Fibroblast of lung (primary cell): ENCODE measurements at regions not wholly inside any gene's neighbourhood (a gene's known extent, or its start where the extent isn't known, plus 50 kb on each side); places are given as distances from the start of the nearest gene placed in this dataset.

Experiments used
- DNase-seq, 2 donors: peaks; one replicate each; pipeline versions ENCODE4 v3.0.0 to v3.0.0-alpha.2; 2010; ENCODE audit warnings: low read depth in 2 of 2
- H2AFZ ChIP-seq: 2 replicates; pipeline ENCODE4 v1.5.1; 2012; ENCODE audit warnings: low read length, control low read depth, inconsistent platforms
- H3K27ac ChIP-seq: 2 replicates; pipeline ENCODE4 v1.5.1; 2011; ENCODE audit warnings: low read length, control low read depth; ENCODE audit not compliant: insufficient read depth
- H3K27me3 ChIP-seq: 2 replicates; pipeline ENCODE4 v1.5.1; 2011; ENCODE audit warnings: mild to moderate bottlenecking, low read length; ENCODE audit not compliant: control insufficient read depth, insufficient read depth
- H3K36me3 ChIP-seq: 2 replicates; pipeline ENCODE4 v1.5.1; 2011; ENCODE audit warnings: low read length; ENCODE audit not compliant: control insufficient read depth, insufficient read depth
- H3K4me1 ChIP-seq: 2 replicates; pipeline ENCODE4 v1.5.1; 2011; ENCODE audit warnings: low read length; ENCODE audit not compliant: control insufficient read depth, insufficient read depth; ENCODE audit errors: extremely low read depth
- H3K4me2 ChIP-seq: 2 replicates; pipeline ENCODE4 v1.5.1; 2011; ENCODE audit warnings: low read length, control low read depth; ENCODE audit not compliant: insufficient read depth; ENCODE audit errors: extremely low read depth
- H3K4me3 ChIP-seq, 4 experiments: fragments of 200-600 bp in 1 of 4; sonication (generic) in 1 of 4; replicated peaks in 1 of 4; 2 replicates each; pipeline ENCODE4 v1.5.1; 2011 to 2016; ENCODE audit warnings: low read length in 4 of 4, low read depth in 3 of 4, mild to moderate bottlenecking in 3 of 4, control low read depth in 2 of 4, inconsistent platforms in 1 of 4, mixed read lengths in 1 of 4; ENCODE audit not compliant: insufficient read depth in 1 of 4; ENCODE audit errors: control extremely low read depth in 1 of 4
- H3K79me2 ChIP-seq: 2 replicates; pipeline ENCODE4 v1.5.1; 2012; ENCODE audit warnings: mild to moderate bottlenecking, low read length, inconsistent platforms; ENCODE audit not compliant: control insufficient read depth, insufficient read depth
- H3K9ac ChIP-seq: 2 replicates; pipeline ENCODE4 v1.5.1; 2011; ENCODE audit warnings: mild to moderate bottlenecking, low read length, control low read depth; ENCODE audit not compliant: insufficient read depth
- H3K9me3 ChIP-seq: 2 replicates; pipeline ENCODE4 v1.5.1; 2012; ENCODE audit warnings: low read depth, low read length; ENCODE audit not compliant: control insufficient read depth, insufficient read depth
- H4K20me1 ChIP-seq: 2 replicates; pipeline ENCODE4 v1.5.1; 2011; ENCODE audit warnings: low read length; ENCODE audit not compliant: control insufficient read depth, insufficient read depth; ENCODE audit errors: extremely low read depth
- CTCF ChIP-seq, 2 donors: IDR thresholded peaks in 1 of 2; conservative IDR thresholded peaks in 1 of 2; 1 replicate in 1 of 2; 2 replicates in 1 of 2; pipeline ENCODE4 v1.5.1; 2011 to 2012; ENCODE audit warnings: low read length in 2 of 2, control low read depth in 1 of 2, inconsistent platforms in 1 of 2, low read depth in 1 of 2, mild to moderate bottlenecking in 1 of 2
- EZH2 ChIP-seq: IDR thresholded peaks from 2 replicates; pipeline ENCODE4 v1.5.1; 2012; ENCODE audit warnings: low read length, control low read depth, mild to moderate bottlenecking; ENCODE audit errors: missing control alignments

DNA sequence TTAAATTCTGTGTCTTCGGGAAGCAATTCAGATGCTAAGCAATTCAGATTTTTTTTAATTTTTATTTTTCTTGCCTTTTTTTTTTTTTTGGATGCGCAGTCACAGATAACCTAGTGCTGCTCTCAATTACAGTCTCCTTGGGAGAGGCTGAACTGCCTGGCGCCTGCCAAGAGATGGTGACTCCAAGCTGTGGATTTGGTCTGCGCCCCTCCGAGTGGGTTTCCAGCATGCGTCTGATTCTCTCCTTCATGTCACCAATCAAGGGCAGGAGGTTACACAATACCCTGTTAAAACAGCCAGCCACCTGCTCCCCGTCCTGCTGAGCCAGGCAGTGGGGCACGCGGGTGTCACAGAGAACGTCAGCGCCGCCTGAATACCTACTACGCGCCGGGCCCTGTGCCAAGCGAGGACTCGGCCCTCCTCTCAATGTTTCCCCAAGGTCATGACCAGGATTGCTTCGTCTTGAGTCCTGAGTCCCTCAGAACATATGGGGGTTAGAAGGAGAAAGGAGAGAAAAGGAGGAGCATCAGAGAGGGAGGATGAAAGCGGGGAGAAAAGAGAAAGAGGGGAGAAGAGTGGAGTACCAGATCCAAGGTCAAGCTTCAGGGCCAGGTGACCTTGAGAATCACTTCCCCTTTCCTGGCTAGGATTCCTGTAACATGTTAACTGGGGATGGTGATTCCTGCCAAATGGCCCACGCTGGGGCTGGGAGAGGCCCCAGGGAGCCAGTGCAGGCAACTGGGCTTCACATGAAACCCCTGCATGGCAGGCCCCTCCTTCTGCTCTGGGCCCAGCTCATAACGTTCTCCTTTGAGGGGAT lies 213.6 kb downstream of the URI1 start:
- H3K4me1 ChIP-seq, result no peaks in the 10 kb centered on the region
- no peak overlapping the region for H3K9ac ChIP-seq
- H3K4me2 ChIP-seq, result no peak overlapping the region
- no peaks in the 10 kb centered on the region for H3K27me3 ChIP-seq
- H2AFZ ChIP-seq, result no peak overlapping the region
- no peaks in the 10 kb centered on the region for H3K9me3 ChIP-seq
- no peaks in the 10 kb centered on the region for H4K20me1 ChIP-seq
- no peaks in the 10 kb centered on the region for H3K36me3 ChIP-seq
- H3K27ac ChIP-seq, result no peak overlapping the region
- no peaks in the 10 kb centered on the region for H3K79me2 ChIP-seq
- TF ChIP-seq CTCF (conservative IDR thresholded peaks at IDR 0.05 in 1 of 2, IDR thresholded peaks at IDR 0.05 in 1 of 2; ENCODE audit: low read depth in 1 of 2, low read length in 2 of 2), result no peak
- no peak for TF ChIP-seq EZH2
- DNase-seq, result no peak
- no peak overlapping the region for H3K4me3 ChIP-seq

DNA sequence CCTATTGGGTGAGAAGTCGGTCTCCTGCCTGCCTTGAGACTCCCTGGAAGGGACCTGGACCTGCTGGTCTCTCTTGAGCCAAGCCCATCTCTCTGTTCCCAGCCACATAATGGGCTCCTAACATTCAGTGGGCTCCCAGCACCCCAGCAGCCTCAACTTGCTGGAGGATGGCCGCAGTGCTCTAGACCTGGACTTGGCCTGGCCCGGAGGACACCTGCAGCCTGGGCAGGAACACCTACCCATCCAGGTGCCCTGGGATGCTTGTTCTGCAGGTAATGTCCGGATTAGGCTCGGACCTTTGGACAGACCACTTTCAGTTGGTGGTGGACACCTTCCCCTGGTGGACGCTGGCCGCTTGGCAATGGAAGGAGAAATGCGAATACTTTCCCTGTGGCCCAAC lies 214.6 kb downstream of the URI1 start:
- H3K4me1 ChIP-seq, result no peaks in the 10 kb centered on the region
- H3K9me3 ChIP-seq, result no peaks in the 10 kb centered on the region
- H3K4me2 ChIP-seq, result no peak overlapping the region
- no peaks in the 10 kb centered on the region for H3K79me2 ChIP-seq
- no peaks in the 10 kb centered on the region for H3K27me3 ChIP-seq
- H2AFZ ChIP-seq, result no peak overlapping the region
- no peak for DNase-seq
- H3K36me3 ChIP-seq, result no peaks in the 10 kb centered on the region
- H3K4me3 ChIP-seq, result no peak overlapping the region
- no peak overlapping the region for H3K27ac ChIP-seq
- TF ChIP-seq CTCF (conservative IDR thresholded peaks at IDR 0.05 in 1 of 2, IDR thresholded peaks at IDR 0.05 in 1 of 2; ENCODE audit: low read depth in 1 of 2, low read length in 2 of 2), result no peak
- no peak for TF ChIP-seq EZH2
- no peaks in the 10 kb centered on the region for H4K20me1 ChIP-seq
- no peak overlapping the region for H3K9ac ChIP-seq

- TF ChIP-seq EZH2 (no peak), CTCF (conservative IDR thresholded peaks at IDR 0.05 in 1 of 2, IDR thresholded peaks at IDR 0.05 in 1 of 2; ENCODE audit: low read depth in 1 of 2, low read length in 2 of 2) (no peak)
- Histone ChIP-seq H3K4me1 (no peaks in the 10 kb centered on the region), H4K20me1 (no peaks in the 10 kb centered on the region), H3K27ac (no peak overlapping the region), H3K9ac (no peak overlapping the region), H3K79me2 (no peaks in the 10 kb centered on the region), H2AFZ (no peak overlapping the region), H3K9me3 (no peaks in the 10 kb centered on the region), H3K4me2 (no peak overlapping the region), H3K36me3 (no peaks in the 10 kb centered on the region), H3K4me3 (no peak overlapping the region), H3K27me3 (no peaks in the 10 kb centered on the region)
- DNase-seq, result no peak
Observed at GRCh38 chr19:30158067-30158892, 213.9 kb upstream of the ZNF536 start.
